Testis (tissue), 2 donors: ENCODE measurements at regions not wholly inside any gene's neighbourhood (a gene's known extent, or its start where the extent isn't known, plus 50 kb on each side); places are given as distances from the start of the nearest gene placed in this dataset.

Source experiments
- POLR2A ChIP-seq: fragments of 450-650 bp; IDR thresholded peaks from one replicate; pipeline ENCODE4 v1.6.1; 2017; ENCODE audit warnings: antibody characterized with exemption, mild to moderate bottlenecking, moderate library complexity
- TF ChIP-seq, protein P1 (sequence below), 3 experiments: fragments of 450-650 bp in 2 of 3; fragments of 200-600 bp in 1 of 3; sonication (generic) in 1 of 3; IDR thresholded peaks; one replicate each; pipeline ENCODE4 v1.5.1; 2016 to 2019; ENCODE audit warnings: antibody characterized with exemption in 3 of 3, mild to moderate bottlenecking in 2 of 3, moderate library complexity in 1 of 3

DNA sequence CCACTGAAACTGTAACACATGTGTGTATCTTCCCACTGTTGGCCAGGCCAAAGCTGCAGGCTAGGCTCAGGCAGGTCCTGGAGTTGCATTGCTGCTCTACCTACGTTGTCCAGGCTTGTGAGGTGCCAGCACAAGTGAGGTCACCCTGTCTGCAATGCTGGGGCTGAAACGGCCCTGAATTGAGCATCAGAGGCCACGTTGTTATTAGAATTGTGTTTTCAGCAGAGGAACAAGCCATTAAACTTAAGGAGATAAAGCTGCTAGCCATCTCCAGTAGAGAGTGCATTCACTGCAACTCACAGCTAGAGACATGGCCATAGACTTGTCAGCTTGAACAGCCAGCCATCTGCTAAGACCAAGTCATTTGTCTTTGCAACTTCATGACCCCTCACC lies 191.8 kb downstream of the SEMA6A start:
- TF ChIP-seq, protein P1, sequence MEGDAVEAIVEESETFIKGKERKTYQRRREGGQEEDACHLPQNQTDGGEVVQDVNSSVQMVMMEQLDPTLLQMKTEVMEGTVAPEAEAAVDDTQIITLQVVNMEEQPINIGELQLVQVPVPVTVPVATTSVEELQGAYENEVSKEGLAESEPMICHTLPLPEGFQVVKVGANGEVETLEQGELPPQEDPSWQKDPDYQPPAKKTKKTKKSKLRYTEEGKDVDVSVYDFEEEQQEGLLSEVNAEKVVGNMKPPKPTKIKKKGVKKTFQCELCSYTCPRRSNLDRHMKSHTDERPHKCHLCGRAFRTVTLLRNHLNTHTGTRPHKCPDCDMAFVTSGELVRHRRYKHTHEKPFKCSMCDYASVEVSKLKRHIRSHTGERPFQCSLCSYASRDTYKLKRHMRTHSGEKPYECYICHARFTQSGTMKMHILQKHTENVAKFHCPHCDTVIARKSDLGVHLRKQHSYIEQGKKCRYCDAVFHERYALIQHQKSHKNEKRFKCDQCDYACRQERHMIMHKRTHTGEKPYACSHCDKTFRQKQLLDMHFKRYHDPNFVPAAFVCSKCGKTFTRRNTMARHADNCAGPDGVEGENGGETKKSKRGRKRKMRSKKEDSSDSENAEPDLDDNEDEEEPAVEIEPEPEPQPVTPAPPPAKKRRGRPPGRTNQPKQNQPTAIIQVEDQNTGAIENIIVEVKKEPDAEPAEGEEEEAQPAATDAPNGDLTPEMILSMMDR (IDR thresholded peaks at IDR 0.05) = no peak
- TF ChIP-seq POLR2A = no peak
